ENCODE measurements at regions not wholly inside any gene's neighbourhood (a gene's known extent, or its start where the extent isn't known, plus 50 kb on each side); places are given as distances from the start of the nearest gene placed in this dataset.

DNA sequence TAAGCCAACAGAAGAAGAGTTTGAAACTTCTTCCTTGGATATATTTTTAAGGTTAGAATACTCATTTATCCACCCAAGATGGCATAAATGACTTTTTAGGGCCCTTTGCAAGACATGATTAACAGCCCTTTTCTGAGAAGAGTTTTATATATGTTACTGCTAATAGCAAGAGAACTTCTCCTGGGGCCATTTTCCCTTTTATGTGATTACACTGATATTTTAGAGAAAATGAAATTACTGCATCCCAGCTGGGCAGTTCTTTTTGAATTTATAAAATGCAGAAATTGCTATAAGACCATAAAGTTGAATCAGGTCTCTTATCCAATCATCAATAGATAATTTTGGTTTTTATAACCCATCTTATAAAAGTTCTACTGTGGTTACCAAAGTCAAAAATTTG, 161.3 kb upstream of the RFX3 start:
- no peak overlapping the region for H3K4me3 ChIP-seq (ENCODE audit: low read length in 2 of 2)
- no peaks in the 10 kb centered on the region for H3K27me3 ChIP-seq (ENCODE audit: control insufficient read depth in 1 of 2, insufficient read depth in 2 of 2, low read length in 1 of 2)
- no peaks in the 10 kb centered on the region for H3K4me1 ChIP-seq (ENCODE audit: control insufficient read depth in 1 of 2, insufficient read depth in 2 of 2, low read length in 2 of 2)
- H3K9me3 ChIP-seq (ENCODE audit: control insufficient read depth, low read length) = no peaks in the 10 kb centered on the region
- ATAC-seq (ENCODE audit: low FRiP score) (no peak), DNase-seq (no peak)
- intact Hi-C loops (cut with DNase I) = no loop called here
- H3K36me3 ChIP-seq (ENCODE audit: control insufficient read depth in 1 of 2, insufficient read depth in 2 of 2, low read length in 1 of 2) = no peaks in the 10 kb centered on the region
- no peak overlapping the region for H3K27ac ChIP-seq (ENCODE audit: low read depth in 1 of 2, low read length in 2 of 2)

DNA sequence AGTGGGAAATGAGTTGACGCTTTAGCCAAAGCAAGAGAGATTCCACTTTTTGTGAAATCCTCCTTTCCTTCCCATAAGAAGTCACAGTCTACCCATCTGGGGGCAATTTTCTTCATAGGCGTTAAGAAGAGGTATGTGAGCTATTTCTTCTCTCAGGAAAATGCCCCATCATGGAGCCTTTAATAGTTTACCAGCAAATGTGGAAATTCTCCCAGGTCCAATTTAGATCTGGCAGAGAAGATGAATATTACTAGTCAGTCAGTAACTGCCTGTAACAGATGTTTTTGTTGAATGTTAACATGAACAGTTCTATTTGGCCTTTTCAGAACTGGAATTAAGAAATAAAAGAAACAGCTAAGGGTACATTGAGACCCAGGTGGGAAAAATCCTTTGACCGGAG, 156.4 kb upstream of the RFX3 start:
- WGBS, 2 donors = 53 to 54% methylated on average over 3 of the region's 3 CpGs
- H3K4me3 ChIP-seq (ENCODE audit: low read length in 2 of 2) = no peak overlapping the region

DNA sequence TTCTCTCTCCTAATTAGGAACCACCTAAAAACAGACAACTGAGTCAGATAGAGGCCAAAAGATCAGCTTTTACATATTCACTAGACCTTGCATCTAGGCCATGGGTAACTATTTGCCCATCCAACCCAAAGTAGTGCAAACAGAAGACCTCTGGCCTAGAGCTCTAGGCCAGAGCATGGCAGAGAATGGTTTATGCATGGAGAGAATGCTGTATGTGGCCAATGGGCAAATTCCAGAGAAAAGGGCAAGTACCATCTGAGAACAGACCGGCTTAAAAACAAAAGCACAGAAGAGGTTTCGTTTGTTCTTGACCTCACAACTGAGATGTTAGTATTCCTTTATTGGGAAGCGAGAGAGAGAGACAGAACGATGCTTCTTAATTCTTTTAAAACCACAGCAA, 151.7 kb upstream of the RFX3 start:
- Histone ChIP-seq H3K9me3 (ENCODE audit: control insufficient read depth, low read length) (no peaks in the 10 kb centered on the region), H3K27ac (ENCODE audit: low read depth in 1 of 2, low read length in 2 of 2) (no peak overlapping the region), H3K36me3 (ENCODE audit: control insufficient read depth in 1 of 2, insufficient read depth in 2 of 2, low read length in 1 of 2) (no peaks in the 10 kb centered on the region), H3K27me3 (ENCODE audit: control insufficient read depth in 1 of 2, insufficient read depth in 2 of 2, low read length in 1 of 2) (no peaks in the 10 kb centered on the region), H3K4me3 (ENCODE audit: low read length in 2 of 2) (no peak overlapping the region), H3K4me1 (ENCODE audit: control insufficient read depth in 1 of 2, insufficient read depth in 2 of 2, low read length in 2 of 2) (no peaks in the 10 kb centered on the region)
- ATAC-seq (ENCODE audit: low FRiP score) (no peak), DNase-seq (no peak)
- WGBS, 2 donors = 92 to 94% methylated on average over 4 of the region's 4 CpGs
- intact Hi-C loops (cut with DNase I) = no loop called here

More for the DNA sequence above, 156.4 kb upstream of the RFX3 start:
- ATAC-seq (ENCODE audit: low FRiP score) = no peak
- Histone ChIP-seq H3K36me3 (ENCODE audit: control insufficient read depth in 1 of 2, insufficient read depth in 2 of 2, low read length in 1 of 2) (no peaks in the 10 kb centered on the region), H3K27ac (ENCODE audit: low read depth in 1 of 2, low read length in 2 of 2) (no peak overlapping the region), H3K4me1 (ENCODE audit: control insufficient read depth in 1 of 2, insufficient read depth in 2 of 2, low read length in 2 of 2) (no peaks in the 10 kb centered on the region), H3K9me3 (ENCODE audit: control insufficient read depth, low read length) (no peaks in the 10 kb centered on the region), H3K27me3 (ENCODE audit: control insufficient read depth in 1 of 2, insufficient read depth in 2 of 2, low read length in 1 of 2) (no peaks in the 10 kb centered on the region)
- DNase-seq = no peak
- intact Hi-C loops (cut with DNase I) = no loop called here

DNA sequence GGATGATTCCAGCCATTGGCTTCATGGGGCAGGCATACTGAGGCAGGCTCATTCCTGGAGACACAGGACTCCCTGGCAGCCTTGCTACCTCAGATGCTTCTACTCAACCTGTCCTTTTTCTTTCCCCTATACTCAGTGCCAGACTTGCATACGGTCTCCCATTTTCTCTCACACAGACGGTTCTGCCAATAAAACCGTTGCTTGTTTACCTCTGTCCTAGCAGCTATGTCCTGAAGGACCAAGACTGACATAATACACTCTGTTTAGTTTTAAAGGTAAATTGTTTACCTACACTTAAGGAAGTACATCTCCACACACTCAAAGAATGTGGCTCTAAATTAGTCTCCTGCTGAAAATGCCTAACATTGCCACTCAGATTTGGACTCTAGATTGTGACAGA, 151.0 kb upstream of the RFX3 start:
- 64 to 65% methylated on average over 3 of the region's 3 CpGs for WGBS, 2 donors
- ATAC-seq (ENCODE audit: low FRiP score) = no peak
- Histone ChIP-seq H3K27ac (ENCODE audit: low read depth in 1 of 2, low read length in 2 of 2) (no peak overlapping the region), H3K4me1 (ENCODE audit: control insufficient read depth in 1 of 2, insufficient read depth in 2 of 2, low read length in 2 of 2) (no peaks in the 10 kb centered on the region), H3K4me3 (ENCODE audit: low read length in 2 of 2) (no peak overlapping the region), H3K9me3 (ENCODE audit: control insufficient read depth, low read length) (no peaks in the 10 kb centered on the region), H3K27me3 (ENCODE audit: control insufficient read depth in 1 of 2, insufficient read depth in 2 of 2, low read length in 1 of 2) (no peaks in the 10 kb centered on the region), H3K36me3 (ENCODE audit: control insufficient read depth in 1 of 2, insufficient read depth in 2 of 2, low read length in 1 of 2) (no peaks in the 10 kb centered on the region)
- DNase-seq = no peak
- intact Hi-C loops (cut with DNase I) = no loop called here

DNA sequence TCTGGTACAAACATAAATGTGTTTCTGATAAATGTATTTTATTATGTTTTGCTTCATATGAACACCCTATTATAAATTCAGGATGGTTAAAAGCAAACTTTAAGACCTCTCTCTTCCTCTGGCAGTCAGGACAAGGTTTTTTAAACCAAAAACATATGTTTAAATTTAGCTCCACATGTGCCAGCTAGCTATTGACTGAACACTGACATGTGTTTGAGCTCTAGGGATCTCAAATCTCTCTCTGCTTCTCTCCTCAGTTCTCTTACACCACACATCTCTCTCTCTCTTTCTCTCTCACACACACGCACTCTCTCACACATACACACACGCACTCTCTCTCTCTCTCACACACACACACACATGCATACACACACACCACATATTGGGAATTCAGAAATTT, 150.1 kb upstream of the RFX3 start:
- whole genome bisulfite sequencing, 2 donors = 65 to 80% methylated on average over 2 of the region's 2 CpGs

DNA sequence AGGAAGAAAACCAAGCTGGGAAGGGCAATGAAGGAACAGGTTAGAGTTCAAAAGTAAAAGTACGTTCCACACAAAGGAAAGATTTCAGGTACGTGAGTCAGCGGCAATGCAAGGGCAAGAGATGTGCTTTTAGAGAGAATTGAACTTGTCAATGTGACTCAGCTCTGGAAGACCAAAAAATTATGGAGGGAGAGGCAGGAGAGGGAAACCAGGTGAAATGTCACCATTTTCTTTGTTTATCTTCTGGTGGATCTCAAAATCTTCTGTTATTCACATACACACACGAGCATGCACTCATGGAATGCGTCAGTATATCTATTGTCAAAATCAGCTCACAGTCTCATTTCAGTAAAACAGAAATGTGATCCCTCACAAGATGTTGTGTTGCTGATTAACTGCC, 148.8 kb upstream of the RFX3 start:
- H3K36me3 ChIP-seq (ENCODE audit: control insufficient read depth in 1 of 2, insufficient read depth in 2 of 2, low read length in 1 of 2) = no peaks in the 10 kb centered on the region
- intact Hi-C loops (cut with DNase I) = no loop called here
- H3K4me3 ChIP-seq (ENCODE audit: low read length in 2 of 2) = no peak overlapping the region
- DNase-seq = no peak
- H3K27ac ChIP-seq (ENCODE audit: low read depth in 1 of 2, low read length in 2 of 2) = no peak overlapping the region
- H3K27me3 ChIP-seq (ENCODE audit: control insufficient read depth in 1 of 2, insufficient read depth in 2 of 2, low read length in 1 of 2) = no peaks in the 10 kb centered on the region
- H3K9me3 ChIP-seq (ENCODE audit: control insufficient read depth, low read length) = no peaks in the 10 kb centered on the region
- 80 to 82% methylated on average over 5 of the region's 5 CpGs for WGBS, 2 donors
- no peak for ATAC-seq (ENCODE audit: low FRiP score)
- H3K4me1 ChIP-seq (ENCODE audit: control insufficient read depth in 1 of 2, insufficient read depth in 2 of 2, low read length in 2 of 2) = no peaks in the 10 kb centered on the region

More for the DNA sequence above, 150.1 kb upstream of the RFX3 start:
- no peaks in the 10 kb centered on the region for H3K9me3 ChIP-seq (ENCODE audit: control insufficient read depth, low read length)
- H3K4me3 ChIP-seq (ENCODE audit: low read length in 2 of 2) = no peak overlapping the region
- H3K4me1 ChIP-seq (ENCODE audit: control insufficient read depth in 1 of 2, insufficient read depth in 2 of 2, low read length in 2 of 2) = no peaks in the 10 kb centered on the region
- ATAC-seq (ENCODE audit: low FRiP score) = no peak
- H3K27me3 ChIP-seq (ENCODE audit: control insufficient read depth in 1 of 2, insufficient read depth in 2 of 2, low read length in 1 of 2) = no peaks in the 10 kb centered on the region
- intact Hi-C loops (cut with DNase I) = no loop called here
- no peaks in the 10 kb centered on the region for H3K36me3 ChIP-seq (ENCODE audit: control insufficient read depth in 1 of 2, insufficient read depth in 2 of 2, low read length in 1 of 2)
- DNase-seq = no peak
- no peak overlapping the region for H3K27ac ChIP-seq (ENCODE audit: low read depth in 1 of 2, low read length in 2 of 2)

DNA sequence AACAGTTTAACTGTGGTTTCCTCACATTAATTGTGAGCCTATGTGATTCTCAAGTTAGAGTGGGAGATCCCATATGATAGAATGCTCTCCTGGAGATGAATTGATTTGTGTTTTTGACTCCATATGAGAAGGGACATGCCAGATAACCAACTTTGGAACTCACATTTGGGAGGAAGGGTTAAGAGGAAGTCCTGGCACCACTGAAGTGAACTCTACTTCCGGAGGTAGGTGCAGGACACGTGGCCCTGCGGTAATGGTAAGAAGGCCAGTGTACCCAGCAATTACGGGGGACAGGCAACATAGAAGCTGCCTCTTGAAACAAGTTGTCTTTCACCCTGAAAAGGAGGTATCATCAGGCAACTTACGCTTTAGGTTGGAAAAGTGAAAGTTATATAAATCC, 146.6 kb upstream of the RFX3 start:
- intact Hi-C loops (cut with DNase I) = no loop called here
- no peaks in the 10 kb centered on the region for H3K36me3 ChIP-seq (ENCODE audit: control insufficient read depth in 1 of 2, insufficient read depth in 2 of 2, low read length in 1 of 2)
- no peaks in the 10 kb centered on the region for H3K9me3 ChIP-seq (ENCODE audit: control insufficient read depth, low read length)
- no peak for DNase-seq
- no peak overlapping the region for H3K27ac ChIP-seq (ENCODE audit: low read depth in 1 of 2, low read length in 2 of 2)
- no peak overlapping the region for H3K4me3 ChIP-seq (ENCODE audit: low read length in 2 of 2)
- ATAC-seq (ENCODE audit: low FRiP score) = no peak
- no peaks in the 10 kb centered on the region for H3K4me1 ChIP-seq (ENCODE audit: control insufficient read depth in 1 of 2, insufficient read depth in 2 of 2, low read length in 2 of 2)
- H3K27me3 ChIP-seq (ENCODE audit: control insufficient read depth in 1 of 2, insufficient read depth in 2 of 2, low read length in 1 of 2) = no peaks in the 10 kb centered on the region
- 91 to 94% methylated on average over 5 of the region's 5 CpGs for WGBS, 2 donors

DNA sequence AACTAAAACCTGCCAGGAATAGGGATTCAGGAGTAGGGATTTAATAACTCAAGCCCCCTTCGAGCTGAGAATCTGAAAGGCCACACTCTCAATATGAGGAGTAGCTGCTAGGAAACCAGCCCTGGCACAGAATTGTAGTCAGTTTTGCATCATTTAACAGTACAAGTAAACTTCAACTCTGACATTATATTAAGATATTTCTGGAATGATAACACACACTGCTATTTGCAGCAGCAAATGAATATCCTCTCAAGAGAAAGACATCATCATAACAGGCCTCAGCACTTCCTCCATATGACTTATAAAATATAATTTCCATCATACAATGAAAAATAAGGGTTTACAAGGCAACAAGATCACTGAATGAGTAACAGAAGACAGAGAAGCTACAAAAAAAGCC, 138.2 kb upstream of the RFX3 start:
- H3K27me3 ChIP-seq (ENCODE audit: control insufficient read depth in 1 of 2, insufficient read depth in 2 of 2, low read length in 1 of 2) = no peaks in the 10 kb centered on the region
- H3K4me3 ChIP-seq (ENCODE audit: low read length in 2 of 2) = no peak overlapping the region
- intact Hi-C loops (cut with DNase I) = no loop called here
- H3K27ac ChIP-seq (ENCODE audit: low read depth in 1 of 2, low read length in 2 of 2) = no peak overlapping the region
- 20 to 53% methylated on average over 1 of the region's 1 CpG for WGBS, 2 donors
- H3K36me3 ChIP-seq (ENCODE audit: control insufficient read depth in 1 of 2, insufficient read depth in 2 of 2, low read length in 1 of 2) = no peaks in the 10 kb centered on the region
- ATAC-seq (ENCODE audit: low FRiP score) = no peak
- no peaks in the 10 kb centered on the region for H3K9me3 ChIP-seq (ENCODE audit: control insufficient read depth, low read length)
- DNase-seq = no peak
- H3K4me1 ChIP-seq (ENCODE audit: control insufficient read depth in 1 of 2, insufficient read depth in 2 of 2, low read length in 2 of 2) = no peaks in the 10 kb centered on the region

DNA sequence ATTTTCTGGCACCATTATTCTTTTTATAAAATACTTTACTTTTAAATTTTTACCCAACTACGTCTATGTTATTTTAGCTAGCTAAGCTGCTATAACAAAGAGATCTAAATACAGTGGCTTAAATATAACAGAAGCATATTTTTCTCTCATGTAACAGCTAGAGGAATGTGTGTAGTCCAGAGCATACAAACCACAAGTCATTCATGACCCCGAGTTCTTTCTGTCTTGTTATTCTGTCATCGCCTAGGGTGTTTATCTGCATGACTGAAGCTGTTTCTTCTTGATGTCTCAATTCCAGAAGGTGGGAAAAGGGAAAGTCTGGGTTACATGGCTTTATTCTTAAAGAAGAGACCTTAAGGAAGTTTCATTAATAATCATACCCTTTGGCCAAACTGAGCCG, 136.9 kb upstream of the RFX3 start:
- no peaks in the 10 kb centered on the region for H3K4me1 ChIP-seq (ENCODE audit: control insufficient read depth in 1 of 2, insufficient read depth in 2 of 2, low read length in 2 of 2)
- no peak overlapping the region for H3K4me3 ChIP-seq (ENCODE audit: low read length in 2 of 2)
- no peaks in the 10 kb centered on the region for H3K36me3 ChIP-seq (ENCODE audit: control insufficient read depth in 1 of 2, insufficient read depth in 2 of 2, low read length in 1 of 2)
- no peaks in the 10 kb centered on the region for H3K27me3 ChIP-seq (ENCODE audit: control insufficient read depth in 1 of 2, insufficient read depth in 2 of 2, low read length in 1 of 2)
- ATAC-seq (ENCODE audit: low FRiP score) = no peak
- H3K27ac ChIP-seq (ENCODE audit: low read depth in 1 of 2, low read length in 2 of 2) = no peak overlapping the region
- no peaks in the 10 kb centered on the region for H3K9me3 ChIP-seq (ENCODE audit: control insufficient read depth, low read length)
- WGBS, 2 donors = 43 to 55% methylated on average over 4 of the region's 4 CpGs
- intact Hi-C loops (cut with DNase I) = no loop called here
- no peak for DNase-seq

Data from aorta (tissue), 5 donors.